Stimulated activated CD4-positive, alpha-beta T cell treated with anti-CD3 and anti-CD28 coated beads, Interleukin-4, amount 100 ng/mL, for 48 hours (primary cell): ENCODE measurements at regions not wholly inside any gene's neighbourhood (a gene's known extent, or its start where the extent isn't known, plus 50 kb on each side); places are given as distances from the start of the nearest gene placed in this dataset.

ENCODE experiments used
- DNase-seq, 2 donors: peaks; one replicate each; pipeline ENCODE4 v3.0.0-alpha.2; 2020; ENCODE audit warnings: low read depth in 2 of 2

DNA sequence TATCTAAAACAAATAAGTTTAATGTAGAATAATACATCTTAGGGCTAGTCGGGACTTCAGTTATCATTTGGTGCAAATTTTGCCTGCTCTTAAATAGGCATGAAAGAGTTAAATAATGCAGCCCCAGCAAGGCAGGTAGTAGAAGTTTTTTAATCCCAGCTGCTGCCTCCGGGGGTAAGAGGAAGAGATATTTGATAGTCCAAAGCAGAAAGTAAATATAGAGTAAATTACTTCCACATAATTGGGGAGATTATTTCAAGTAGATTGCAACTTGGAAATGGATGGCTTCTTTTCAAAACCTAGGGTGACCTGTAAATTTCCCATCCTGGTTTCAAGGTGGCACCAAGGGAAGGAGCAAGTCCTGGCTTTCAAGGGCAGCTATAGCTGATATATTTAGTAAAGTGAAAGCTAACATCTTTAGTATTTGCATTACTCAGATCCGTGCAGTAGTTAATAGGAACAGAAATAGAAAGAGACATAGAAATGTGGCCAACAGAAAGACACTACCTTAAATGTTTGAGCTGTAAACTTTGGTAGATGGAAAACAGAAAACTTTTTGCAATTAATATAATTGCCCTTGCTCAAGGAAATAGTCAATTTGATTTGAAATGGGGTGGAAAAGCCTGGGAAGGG lies 109.1 kb downstream of the LMO4 start:
- no peak for DNase-seq

DNA sequence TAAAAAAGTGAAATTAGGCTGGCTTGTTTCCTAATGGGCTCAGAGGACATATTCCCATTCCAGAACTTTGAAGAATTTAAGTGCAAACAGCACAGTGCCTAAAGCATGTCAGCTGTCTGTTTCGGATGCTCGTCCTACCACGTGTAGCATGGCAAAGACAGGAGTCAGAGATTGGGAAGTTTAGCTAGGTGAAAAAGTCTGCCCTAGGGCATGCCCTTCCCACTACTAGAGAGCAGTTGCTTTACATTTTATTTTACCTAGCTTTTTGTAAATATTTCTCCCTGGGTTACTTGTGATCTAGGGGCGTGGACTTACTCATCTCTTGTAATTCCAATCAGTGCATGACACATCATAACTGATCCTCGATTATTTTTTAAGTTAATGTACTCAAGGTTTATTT lies 111.1 kb downstream of the LMO4 start:
- no peak for DNase-seq

DNA sequence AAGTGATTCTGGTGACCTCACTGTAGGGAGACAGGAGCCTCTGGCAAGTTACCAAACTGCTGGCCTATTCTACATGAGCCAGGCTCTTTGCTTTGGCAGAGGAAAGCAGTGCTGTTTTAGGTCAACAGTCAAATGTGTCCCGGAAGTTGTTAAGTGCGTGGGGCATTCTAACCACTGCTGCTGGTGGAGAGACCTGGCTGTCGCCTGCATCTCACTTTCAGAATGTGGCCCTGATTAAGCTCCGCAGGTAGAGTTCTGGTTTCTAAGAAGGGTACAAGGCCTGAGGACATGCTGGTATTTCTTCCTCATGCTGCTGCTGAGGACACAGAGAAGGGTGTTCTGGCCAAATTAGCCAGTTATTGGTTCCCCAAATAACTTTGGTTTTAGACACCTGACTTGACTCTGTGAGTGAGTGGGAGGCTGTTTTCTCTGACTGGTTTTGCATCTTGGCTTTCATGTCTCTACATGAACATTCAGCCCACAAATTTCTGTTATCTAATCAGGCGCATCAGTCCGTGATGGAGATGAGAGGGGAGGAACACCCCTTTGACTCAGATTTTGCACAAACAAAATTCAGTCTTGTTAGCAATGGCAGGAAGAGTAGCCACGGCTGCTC lies 120.8 kb downstream of the LMO4 start:
- DNase-seq: peak; percentile 4 to 17

DNA sequence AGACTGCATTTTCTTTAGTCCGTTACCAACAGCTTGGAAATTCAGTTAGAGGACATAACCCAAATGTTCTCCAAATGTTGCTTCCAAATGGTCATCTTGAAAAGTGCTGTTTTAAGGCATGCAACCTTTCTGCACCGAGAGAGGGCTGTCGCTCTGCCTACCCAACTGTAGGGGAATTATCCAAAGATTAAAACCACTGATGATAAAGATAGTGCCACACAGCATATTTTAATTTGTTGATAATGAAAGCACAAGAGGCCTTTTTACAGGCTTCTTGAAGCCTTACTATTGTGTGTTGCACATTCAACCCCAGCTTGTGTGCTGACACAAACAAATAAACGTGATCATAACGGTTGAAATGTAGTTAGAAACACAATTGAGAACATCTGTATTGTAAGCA lies 121.5 kb downstream of the LMO4 start:
- DNase-seq: no peak

DNA sequence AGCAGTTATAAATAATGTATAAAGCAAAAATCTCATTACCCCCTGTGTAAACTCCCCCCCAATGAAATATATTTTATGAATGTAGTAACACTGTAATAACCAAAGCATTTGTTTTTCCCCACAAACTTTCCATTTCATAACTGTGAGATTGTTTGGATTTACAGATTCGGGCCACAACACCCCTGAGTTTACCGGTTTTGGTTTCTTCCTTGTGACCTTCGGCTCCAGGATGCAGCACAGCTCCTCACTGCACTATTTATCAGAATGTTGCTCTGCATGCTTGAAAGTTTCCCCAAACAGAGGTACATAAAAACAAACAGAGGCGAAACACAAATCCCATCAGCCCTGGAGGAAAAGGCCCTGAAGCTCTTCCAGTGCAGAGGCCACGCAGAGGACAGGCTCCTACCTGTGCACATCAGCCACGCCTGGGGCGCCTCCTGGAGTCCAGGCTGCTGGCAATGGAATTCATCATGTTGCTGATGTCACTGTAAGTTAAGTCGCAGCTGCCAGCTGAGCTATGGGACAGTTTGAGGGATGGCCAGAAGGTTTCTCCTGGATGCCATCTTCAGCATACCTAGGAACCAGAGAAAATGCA lies 122.0 kb downstream of the LMO4 start:
- no peak for DNase-seq

DNA sequence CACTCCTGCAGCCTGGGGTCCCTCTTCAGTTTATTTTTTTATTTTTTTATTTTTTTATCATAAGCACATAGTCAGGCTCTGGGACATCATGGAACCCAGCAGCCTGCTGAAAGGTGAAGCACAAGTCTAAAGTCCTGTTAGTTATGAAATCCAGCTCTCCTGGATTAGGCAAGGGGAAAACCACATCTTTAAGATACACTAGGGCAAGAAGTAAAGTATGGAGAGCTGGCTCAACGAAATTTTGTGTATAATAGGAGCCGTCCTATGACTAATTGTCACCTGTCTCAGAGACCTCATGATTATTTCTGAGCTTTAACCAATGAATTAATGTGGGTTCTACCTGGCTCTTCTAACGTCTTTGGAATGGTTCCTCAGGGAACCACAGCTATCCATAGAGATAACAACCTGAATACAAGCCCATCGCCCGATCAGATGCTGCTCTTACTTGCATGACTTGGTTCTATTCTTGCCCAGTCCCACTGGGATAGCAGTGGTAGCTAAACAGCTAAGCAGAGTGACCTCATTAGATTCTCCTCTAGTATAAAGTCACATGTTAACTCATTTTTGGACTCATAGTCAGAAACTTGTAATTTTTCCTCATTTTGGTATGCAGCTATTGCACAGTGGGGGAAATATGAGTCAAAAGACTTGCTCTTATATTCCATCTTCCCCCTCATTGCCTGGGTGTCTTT lies 122.7 kb downstream of the LMO4 start:
- DNase-seq: no peak

DNA sequence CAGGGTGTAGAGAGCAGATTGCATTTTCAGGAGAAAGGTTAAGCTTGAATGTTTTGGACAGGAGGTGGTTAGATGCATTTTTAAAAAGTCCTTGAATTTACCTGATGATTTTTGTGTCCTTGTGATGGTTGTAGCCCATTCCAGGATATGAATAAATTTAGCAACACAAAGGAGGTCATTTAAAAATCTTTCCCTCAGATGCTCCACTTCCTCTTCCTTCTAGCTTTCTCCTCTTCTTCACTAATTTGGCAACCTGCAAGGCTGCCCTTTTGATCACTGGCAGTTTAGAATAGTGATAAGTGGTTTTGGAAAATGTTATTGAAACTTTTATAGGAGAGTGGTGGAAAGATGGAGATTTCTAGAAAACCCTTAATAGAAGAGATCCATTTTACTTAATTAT lies 124.0 kb downstream of the LMO4 start:
- no peak for DNase-seq

DNA sequence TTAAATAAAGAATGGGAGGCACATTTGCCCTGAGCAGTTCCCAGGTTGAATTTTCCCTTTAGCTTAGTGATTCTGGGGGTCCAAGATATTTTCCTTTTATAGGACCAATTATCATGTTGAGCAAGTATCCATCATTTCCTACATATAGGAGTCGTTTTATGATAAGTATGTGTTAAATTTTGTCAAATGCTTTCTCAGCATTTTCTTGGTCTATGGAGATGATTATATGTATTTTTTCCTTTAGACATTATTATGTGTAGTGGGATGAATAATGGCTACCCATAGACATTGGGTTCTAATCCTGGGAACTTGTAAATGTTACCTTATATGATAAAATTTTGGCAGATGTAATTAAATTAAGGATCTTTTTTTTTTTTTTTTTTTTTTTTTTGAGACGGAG lies 128.7 kb downstream of the LMO4 start:
- DNase-seq: no peak

DNA sequence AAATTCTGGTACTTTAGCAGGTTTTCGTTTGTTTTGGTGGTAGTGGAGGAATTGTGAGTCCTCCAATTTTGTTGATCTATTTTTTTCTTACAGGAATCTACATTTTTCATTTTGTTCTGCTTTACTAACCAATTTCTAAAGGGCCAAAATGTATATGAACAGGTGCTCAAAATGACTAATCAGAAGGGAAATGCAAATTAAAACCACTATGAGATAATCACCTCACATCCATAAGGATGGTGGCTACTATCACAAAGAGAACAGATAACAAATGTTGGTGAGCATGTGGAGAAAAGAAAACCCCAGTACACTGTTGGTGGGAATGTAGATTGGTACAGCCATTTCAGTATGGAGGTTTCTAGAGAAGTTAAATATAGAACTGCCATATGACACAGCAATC lies 134.2 kb downstream of the LMO4 start:
- no peak for DNase-seq

DNA sequence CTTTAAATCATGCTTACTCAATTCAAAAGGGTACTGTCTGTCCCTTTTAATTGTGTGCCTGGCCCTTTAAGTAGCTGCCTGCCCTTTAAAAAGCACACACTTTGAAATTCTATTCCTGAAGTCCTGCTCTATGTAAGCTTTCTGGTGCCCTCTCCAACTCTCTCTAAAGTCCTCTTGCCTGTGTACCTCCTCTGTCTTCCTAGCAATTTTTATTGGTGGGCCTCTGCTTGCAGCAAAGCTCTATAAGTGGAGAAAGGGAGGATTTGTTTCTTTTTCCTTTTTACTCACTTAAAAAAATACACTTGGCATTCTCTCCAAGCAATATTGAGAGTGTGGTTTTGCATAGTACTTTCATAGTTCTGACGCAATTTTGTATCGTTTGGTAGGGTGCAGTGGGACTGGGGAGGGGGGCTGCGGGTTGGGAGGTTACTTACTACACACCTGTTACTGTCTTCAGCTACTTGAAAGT lies 135.4 kb downstream of the LMO4 start:
- no peak for DNase-seq

DNA sequence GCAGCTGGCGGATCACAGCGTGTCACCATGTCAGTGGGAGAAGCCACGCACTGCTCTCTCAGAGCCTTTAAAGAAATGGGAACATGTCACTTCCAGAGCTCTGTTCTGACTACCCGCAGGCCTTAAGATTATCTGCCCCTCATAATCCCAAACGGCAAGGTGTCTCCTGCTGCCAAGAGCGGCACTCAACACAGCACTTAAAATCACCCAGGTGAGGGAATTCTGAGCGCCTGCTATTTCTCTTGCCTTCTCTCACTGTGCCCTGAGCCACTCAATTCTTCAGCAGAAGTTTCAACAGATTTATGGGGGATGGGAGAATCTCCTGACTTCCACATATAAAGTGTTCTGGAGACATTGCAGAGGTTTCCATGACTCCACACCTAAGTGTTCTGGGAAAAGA lies 137.9 kb downstream of the LMO4 start:
- no peak for DNase-seq

DNA sequence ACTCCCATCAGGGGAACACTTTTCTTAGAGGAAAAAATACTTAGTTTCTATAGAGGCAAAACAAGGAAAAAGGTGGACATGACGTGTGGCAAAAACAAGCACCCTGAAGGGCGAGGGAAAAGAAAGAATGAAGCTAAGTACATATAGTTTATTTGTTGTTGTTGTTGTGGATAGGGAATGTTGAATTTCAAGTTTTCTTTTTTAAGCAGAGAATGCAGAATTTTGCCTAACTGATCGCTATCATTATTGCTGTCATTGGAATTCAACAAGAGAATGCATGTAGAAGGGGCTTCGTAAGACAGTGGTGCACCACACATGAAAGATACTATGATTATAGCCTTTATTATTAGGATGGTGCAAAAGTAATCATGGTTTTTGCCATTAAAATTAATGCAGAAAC lies 144.0 kb downstream of the LMO4 start:
- no peak for DNase-seq

DNA sequence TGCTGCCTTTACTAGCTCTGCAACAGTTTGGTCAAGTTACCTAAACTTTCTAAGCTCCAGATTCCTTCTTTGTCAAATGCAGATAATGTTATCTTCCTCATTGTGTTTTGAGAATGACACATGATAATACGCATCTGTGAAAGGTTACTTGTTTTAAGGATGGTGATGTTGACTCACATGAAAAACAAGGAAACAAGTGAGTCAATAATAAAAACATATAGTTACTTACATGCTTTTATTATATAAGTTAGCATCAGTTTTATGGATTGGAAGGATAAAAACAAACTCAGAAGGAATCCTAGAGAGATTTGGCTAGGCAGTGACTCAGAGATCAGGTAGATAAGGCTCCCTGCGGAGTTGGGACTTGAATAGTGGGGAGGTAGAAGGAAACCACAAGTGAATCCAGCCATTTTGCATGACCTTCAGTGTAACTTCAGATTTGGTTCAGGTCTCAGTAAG lies 144.6 kb downstream of the LMO4 start:
- no peak for DNase-seq

DNA sequence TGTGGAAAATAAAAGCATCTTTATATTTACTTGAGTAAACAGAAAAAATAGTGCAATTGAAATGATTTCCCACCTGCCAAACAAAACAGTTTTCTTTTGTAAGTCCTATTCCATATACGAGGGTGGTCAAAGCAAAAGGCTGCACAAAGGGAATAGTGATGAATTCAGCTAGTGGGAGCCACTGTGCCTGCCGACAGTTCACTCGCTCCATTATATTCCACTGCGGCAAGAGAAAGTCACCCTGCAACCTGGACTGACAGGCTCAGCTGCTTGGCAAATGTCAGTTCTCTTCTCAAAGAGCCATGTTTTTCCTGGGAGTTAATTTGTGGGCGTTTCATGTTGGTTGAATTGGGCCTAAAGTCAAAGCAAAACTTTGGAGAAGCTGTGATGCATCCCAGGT lies 145.4 kb downstream of the LMO4 start:
- DNase-seq: no peak

DNA sequence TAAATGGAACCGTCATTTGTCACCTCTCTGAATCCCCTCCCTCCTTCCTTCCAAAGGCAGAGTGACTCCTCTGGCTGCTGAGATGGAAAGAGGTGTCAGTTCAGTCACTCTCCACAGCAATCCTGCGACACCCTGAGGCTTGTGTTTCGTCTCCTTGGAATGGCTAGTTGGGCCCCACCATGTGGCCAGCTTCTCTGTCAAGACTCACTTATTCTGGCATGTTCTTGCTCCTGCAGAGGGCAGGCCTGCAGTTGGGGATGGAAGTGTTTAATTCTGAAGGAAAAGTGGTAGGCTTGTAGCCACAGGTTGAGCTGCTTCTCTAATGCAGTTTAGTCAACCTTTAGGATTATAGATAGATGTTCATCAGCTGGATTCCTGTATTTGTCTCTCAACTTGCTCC lies 149.6 kb downstream of the LMO4 start:
- no peak for DNase-seq

DNA sequence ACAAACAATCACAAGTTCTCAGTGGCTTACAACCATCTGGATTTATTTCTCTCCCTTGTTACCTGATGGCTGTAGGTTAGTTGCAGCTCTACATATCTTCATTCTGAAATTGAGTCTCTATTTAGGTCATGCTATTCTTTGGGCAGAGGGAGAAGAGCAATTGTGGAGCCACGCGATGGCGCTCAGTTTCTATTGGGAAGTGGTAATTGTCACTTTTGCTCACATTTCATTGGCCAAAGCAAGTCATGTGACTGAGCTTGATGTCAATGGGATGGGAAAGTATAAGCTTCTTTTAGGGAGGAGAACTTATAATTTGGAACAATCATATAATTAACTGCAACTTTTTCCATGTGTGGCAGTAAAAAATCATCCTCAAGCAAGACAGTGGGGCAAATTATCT lies 166.5 kb downstream of the LMO4 start:
- no peak for DNase-seq

DNA sequence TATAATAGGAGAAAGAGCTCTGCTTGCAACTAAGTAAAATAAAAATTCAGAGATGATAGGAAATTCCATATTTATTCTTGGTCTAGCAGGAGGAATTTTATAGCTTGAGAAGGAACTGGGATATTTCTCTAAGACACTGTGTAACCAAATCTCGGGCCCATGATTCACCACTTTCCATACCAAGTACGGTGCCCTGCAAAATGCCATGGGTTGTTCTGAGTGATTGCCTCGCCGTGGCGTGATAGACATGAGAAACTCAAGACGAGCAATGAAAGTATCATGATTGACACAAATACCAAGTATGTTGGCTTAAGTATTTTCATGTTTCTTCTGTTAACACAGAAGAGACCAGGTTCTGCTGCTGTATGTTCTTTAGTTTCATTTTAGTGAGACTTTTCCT lies 167.2 kb downstream of the LMO4 start:
- no peak for DNase-seq

DNA sequence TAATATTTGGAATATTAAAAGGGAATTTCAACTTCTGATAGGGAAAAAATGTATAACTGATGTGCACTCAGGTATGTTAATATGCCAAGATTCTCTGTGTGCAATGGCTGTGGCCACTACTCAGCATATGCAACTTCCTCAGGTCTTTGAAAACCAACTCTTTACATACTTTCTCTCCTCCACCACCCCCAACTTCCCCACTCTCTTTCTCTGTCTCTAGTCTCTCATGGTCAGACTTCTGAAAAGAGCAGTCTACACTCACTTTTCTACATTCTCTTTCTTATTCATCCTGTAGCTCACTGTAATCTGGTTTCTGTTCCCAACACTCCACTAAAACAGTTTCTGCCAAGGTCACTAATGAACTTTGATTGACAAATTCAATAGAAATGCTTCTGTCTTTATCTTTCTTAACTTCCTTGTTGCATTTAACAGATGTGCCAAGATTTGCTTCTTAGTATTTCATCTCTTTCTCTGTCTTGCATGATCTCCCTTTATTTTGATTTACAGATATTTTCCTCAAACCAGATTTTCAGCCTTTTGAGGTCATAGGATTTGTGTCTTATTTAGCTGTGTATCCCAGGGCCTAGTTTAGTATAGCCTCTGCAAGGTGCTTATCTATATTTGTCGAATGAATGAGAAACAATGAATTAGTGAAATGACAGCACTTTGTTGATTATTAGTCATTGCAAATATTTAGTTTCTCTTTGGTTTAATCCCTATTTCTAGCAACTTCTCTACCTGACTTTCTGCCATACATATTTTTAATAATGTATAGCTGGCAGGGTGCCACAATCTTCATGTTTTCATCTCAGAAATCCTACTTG lies 168.9 kb downstream of the LMO4 start:
- no peak for DNase-seq

DNA sequence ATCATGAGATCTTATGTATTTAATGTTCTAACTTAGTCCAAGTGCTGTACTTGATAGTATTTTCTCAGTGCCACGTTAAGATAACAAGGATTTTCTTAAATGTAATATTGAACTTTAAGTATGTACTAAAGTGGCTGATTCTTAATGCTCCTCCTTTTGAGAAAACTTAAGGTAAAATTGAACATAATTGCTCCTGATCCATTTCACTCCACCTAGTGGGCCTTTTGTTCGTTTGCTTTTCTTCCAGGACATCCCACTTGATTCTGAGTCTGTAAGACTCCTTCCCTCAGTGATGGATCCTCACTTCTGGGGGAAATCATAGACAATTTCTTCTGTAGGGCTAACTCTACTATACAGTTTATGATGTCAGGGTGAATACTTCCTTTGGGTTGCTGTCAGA lies 173.1 kb downstream of the LMO4 start:
- DNase-seq: no peak

DNA sequence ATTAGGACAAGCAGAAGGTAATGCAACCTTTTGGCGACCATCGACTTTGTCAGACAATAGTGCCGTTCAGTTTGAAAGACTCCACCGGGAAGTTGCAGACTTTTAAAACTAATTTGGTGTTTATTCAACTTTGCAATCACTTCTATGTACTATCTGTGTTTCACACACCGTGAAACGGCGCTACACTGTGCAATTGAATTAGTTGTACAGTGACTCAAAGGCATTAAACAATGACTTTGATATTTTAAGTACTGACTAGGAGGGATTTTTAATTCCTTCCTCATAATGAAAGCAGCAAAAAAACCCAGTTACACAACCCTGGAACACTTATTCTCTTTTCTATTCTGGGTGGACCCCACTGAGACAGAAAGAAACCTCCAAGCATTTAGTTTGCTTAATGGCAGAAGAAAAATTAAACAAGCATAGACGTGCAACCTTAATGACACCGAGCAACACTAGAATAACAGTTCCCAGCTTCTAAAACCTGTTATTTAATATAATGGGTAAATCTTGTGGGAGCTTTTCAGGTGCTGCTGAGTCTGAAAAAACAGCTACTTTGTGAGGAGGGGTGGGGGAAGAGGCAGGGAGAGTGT lies 176.8 kb downstream of the LMO4 start:
- no peak for DNase-seq

DNA sequence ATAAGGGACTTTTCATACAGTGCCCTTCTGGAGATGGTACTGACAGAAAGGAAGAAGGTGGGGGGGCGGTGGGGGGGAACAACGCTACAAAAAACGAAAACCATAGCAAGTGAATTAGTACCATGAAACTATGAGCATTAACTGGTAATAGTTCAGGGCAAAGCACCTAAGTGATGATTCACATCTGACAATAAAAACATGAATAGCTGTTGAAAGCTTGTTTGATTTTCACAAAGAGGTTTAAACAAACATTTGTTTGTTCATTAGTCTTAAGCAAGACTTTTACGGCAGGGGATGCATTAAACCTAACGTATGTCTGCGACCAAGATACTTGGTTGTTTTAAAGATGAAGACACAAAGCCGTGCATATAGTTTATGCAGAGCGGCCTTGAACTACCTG lies 177.5 kb downstream of the LMO4 start:
- DNase-seq: no peak
